Stimulated activated CD4-positive, alpha-beta T cell treated with anti-CD3 and anti-CD28 coated beads, Interleukin-1b, Interleukin-23, amount 100 ng/mL, for 48 hours (primary cell): ENCODE measurements at regions not wholly inside any gene's neighbourhood (a gene's known extent, or its start where the extent isn't known, plus 50 kb on each side); places are given as distances from the start of the nearest gene placed in this dataset.

Source experiments
- DNase-seq: peaks from one replicate; pipeline ENCODE4 v3.0.0-alpha.2; 2020

DNA sequence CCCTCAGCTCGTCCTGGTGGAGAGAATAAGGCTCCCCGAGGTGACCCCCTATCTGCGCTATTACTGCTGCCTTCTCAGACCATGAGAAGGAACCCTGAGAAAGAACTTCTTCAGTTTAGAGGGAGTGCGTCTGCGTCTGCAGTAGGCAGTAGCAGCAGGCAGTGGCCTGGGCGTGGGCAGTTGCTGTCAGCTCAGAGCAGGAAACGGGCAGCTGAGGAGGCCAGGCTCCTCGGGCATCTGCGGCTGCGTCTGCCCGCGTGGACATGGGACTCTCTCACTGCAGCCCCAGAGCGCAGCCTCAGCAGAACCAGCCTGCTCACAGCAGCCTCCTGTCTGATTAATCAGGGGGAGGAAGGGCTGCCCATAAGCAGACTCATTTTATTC lies 49.8 kb upstream of the FCN1 start:
- DNase-seq = no peak

DNA sequence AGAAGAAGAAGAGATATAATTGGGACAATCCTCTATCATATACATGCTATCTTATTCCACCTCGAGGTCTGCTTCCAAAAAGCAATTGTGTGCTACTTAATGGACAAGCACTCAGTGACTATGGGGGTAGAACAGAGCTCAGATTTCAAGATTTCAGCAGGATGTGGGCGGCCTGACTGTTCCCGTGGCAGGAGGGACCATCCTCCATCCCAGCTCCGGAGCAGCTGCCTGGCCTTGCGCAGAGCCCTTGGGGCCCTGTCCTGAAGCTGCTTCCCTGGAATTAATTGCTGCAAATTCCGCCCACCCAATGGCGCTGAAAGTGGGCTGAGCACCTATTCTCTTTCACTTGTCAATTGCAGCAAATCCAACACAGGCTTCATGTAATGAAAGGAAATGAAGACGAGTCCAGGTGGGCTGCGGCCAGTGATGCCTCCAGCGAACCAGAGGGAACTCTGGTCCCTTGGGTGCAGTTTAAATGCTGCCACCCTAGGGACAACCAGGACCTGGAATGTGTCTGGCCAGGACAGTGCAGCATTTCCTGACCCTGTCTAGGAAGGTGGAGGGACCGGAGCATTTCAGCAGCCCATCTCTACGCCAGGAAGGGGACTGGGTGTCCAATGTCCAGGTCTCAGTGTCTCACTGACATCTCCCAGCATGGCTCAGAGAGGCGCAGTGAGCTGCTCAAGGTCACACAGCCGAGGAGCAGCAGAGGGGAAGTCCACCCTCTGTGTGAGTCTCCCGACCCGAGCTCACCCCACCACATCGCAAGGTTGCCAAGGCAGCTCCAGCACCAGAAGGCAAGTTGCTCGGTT lies 50.5 kb upstream of the FCN1 start:
- DNase-seq = no peak

DNA sequence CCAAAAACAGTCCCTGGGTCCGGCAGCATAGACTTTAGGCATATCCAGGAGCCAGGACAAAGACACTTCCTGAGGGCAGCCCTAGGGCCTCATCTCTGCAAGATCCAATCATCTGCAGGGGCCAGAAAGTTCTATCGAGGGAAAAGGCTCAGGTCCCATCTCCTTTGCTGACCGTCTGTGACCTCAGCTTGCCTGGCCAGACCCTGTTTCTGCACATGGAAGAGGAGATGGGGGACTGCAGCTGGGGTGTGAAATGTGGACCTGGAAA lies 51.0 kb upstream of the FCN1 start:
- DNase-seq = no peak

DNA sequence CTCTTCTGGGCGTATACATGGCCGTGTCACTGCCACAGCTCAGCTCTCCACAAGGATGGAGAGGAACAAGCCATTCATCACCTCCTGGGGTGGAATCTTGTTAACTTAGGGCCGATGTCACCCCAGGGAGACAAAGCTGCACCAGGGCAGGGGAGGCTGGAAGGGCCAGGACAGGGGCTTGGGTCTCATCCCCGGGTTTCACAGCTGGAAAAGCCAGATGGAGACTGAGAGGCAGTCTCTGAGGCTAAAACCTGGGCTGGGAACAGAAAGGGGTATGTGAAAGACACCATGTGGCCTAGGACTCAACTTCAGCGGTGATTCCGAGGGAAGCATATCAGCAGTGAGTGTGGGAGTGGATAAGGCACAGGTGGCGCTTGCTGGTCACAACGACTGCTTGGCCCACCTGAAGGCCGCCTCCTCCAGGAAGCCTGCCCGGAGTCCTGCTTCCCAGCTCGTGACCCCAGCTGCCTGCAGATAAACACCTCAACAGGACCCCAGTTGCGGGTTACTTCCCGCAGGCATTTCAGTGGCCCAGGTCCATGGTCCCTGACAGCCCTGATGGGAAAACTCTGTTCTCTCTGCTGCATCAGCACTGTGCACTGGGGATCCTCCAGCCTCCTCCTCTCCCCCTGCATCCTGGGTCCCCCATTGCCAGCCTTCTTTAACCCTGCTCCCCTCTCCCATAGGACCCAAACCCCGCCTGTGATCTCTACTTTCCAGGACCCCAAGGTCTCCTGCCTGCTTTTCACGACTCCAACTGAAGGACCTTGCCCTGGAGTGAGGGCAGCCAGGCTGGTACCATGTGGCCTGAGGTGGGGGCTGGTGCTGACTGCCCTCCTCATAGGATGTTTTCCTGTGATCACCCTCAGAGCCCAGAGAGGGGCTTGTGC lies 51.7 kb upstream of the FCN1 start:
- DNase-seq = no peak

DNA sequence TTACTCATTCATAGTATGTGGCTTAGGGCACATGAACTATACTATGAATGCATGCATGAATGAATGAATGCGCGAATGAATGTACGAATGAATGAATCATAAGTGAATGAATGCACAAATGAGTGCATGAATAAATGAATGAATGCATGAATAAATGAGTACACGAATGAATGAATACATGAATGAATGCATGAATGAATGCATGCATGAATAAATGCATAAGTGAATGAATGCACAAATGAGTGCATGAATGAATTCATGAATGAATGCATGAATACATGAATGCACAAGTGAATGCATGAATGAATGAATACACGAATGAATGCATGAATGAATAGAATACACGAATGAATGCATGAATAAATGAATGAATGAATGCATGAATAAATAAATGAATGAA lies 52.5 kb upstream of the FCN1 start:
- DNase-seq = no peak

DNA sequence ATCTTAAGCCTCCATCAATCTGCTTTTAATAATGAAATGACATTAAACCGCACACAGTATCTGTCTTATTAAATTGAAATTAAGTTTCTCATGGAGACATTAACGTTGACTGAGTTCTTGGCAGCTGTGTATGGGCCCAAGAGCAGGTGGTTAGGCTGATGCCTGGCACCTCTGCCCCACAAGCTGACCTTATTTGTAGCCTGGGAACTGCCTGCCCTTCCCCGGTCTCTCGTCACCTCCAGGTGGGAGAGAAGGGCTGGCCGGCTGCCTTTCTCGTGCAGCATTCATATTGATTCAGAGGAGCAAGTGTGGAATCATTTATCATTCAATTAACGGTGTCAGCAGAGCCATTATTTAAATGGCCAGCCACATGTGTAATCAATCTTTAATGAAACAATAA lies 53.0 kb upstream of the FCN1 start:
- DNase-seq = no peak

DNA sequence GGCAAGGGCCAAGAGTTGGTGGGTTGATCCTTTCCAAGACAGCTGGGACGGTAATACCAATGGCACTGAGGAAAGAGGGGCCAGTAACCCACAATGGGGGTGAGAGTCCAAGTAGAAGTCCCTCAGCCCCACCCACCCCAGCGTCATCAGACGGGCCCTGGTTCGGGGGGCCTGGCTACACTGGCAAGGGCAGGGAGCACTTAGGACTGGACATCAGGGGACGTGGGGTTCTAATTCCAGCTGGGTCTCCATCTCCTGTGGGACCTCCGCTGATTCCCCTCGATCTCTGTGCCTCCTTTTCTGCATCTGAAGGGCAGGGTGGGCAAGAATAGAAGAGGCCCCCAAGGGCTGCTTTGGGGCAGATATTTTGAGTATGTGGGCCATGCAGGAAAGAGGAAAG lies 53.5 kb upstream of the FCN1 start:
- no peak for DNase-seq

DNA sequence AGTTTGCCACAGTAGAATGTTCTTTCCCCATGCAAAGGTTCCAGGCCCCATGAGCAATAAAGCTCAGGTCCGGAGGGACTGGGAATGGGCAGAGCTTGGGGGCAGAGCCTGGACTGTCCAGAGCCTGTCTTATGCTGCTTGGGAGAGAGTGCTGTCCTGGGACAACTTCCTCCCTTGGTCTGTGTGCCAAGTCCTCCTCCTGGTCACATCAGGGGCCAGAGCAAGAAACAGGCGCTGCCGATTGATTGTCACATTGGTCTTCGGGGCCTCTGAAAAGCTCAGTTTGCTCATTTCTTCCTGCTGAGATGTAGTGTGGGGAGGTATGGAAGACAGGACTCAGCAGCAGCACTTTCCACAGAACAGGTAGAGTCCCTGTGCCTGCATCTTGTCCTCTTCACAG lies 54.0 kb upstream of the FCN1 start:
- DNase-seq = no peak

DNA sequence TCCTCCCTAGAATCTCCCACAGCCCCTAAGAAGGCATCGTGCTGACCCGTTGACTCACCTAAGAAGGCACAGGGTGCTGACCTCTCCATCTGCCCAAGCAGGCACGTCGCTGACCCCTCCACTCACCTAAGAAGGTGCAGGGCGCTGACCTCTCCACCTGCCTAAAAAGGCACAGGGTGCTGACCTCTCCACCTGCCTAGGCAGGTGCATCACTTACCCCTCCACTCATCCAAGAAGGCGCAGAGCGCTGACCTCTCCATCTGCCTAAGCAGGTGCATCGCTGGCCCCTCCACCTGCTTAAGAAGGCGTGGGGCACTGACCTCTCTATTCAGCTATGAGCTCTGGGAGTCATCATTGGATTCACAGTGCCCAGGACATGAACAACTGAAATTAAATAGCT lies 54.4 kb upstream of the FCN1 start:
- no peak for DNase-seq

DNA sequence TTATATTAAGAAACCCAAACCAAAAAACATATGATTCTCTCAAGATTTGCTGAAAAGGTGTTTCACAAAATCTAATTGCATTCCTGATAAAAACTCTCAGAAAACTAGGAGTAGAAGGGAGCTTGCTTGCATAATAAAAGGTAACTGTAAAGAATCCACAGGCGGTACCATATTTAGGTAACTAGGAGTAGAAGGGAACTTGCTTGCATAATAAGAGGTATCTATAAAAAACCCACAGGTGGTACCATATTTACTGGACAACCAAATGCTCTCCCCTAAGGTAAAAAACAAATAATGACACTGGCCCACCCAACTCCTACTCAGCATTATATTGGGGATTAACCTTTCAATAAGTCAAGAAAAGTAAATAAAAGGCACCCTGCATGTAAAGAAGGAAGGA lies 57.5 kb upstream of the FCN1 start:
- DNase-seq = no peak

DNA sequence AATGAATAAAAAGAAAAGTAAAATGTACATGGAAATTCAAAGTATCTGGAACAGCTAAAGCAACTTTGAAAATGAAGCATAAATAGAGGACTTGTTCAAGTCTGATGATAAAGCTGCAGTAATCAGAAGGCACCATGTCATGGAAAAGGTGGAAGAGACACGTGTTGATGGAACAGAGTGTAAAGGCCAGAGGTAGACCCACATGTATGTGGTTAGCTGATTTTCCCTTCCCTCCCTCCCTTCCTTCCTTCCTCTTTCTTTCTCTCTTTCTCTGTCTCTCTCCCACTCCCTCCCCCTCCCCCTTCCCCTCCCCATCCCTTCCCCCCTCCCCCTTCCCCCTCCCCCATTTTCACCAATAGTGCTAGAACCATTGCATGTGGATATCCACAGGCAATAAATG lies 58.7 kb upstream of the FCN1 start:
- DNase-seq = no peak

DNA sequence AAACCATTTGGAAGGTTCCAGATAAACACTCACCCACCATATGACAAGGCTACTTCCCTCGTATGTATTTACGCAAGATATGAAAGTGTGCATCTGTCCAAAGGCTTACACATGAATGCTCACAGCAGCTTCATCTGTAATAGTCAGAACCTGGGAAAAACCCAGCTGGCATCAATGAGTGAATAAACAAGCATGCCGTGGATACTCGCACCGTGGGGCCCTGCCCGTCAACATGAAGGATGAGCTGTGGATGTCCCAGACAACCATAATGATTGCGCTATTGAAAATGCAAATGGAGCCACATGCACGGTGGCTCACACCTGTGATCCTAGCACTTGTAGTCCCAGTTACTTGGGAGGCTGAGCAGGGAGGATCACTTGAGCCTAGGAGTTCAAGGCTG lies 60.6 kb upstream of the FCN1 start:
- DNase-seq = no peak

DNA sequence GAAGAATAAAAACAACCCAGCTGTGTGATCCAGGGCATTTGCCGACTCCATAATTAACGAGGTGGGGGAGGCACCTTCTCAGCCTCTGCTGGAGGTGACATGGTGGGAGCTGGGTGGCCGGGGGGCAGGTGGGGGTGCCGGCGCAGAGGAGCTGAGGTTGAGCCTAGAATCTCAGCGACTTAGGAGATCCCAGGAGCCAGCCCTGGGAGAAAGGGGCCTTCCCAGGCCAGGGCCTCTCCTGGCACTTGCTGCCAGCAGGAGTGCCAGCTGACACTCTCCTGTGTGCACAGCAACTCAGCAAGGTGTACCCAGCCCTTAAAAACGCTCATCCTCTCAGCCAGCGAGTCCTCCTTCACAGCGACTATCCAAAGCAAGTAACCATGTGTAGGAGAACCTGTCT lies 62.8 kb upstream of the FCN1 start:
- no peak for DNase-seq

DNA sequence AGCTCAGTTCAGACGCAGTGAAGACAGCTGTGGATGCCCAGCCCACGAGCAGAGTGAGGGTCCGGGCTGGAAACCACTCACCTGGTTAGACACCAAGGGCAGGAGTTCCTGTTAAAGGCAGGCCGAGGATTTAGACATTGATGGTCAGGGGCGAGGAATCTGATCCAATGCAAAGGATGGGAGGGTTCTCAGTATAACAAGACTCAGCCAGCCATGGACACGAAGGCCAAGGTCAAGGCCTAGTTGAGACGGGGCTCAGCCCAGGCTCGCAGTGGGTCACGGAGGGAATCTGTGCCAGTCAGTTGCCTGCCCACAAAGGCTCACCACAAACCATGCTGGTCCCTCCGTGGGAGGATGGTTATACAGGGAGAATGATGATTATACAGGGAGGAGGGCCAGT lies 63.3 kb upstream of the FCN1 start:
- DNase-seq = no peak

DNA sequence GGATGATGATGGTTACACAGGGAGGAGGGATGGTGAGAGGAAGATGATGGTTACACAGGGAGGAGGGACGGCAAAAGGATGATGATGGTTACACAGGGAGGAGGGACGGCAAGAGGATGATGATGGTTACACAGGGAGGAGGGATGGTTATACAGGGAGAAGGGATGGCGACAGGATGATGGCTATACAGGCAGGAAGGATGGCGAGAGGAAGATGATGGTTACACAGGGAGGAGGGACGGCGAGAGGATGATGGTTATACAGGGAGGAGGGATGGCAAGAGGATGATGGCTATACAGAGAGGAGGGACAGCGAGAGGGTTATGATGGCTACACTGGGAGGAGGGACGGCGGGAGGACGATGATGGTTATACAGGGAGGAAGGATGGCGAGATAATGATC lies 64.1 kb upstream of the FCN1 start:
- DNase-seq = no peak

DNA sequence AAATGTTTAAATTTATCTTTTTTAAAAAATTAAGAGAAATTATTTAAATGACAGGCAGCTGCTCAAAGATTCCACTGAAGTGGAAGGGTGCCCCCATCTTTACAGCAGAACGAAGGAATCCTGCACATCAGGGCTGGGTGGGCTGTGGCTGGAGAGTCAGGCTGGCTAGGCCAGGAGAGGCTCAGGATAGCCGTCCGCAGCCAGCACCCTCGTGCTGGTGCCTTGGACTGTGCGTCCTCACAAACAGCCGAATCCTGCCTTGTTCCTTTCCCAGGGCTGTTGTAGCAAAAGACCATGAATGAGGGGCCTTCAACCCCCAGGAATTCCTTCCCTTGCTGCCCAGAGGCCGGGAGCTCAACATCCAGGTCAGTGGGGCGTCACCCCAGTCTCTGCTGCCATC lies 64.6 kb upstream of the FCN1 start:
- DNase-seq = no peak

DNA sequence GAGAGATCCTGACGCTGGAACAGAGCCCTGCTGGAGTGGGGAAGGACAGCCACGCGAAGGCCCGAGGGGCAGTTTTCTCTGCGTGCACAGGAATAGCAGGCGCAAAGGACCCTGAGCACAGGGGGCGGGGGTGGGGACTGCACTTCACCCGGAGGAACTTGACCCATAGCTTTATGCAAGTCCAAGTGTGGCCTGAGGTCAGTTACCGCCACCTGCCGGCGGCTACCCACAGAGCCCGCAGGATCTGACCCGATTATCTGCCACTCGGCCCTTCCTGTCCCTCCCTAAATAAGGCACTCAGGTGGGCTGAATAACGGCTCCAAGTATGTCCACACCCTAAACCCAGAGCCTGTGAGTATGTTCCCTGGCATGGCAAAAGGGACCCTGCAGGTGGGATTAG lies 65.4 kb upstream of the FCN1 start:
- DNase-seq = no peak

DNA sequence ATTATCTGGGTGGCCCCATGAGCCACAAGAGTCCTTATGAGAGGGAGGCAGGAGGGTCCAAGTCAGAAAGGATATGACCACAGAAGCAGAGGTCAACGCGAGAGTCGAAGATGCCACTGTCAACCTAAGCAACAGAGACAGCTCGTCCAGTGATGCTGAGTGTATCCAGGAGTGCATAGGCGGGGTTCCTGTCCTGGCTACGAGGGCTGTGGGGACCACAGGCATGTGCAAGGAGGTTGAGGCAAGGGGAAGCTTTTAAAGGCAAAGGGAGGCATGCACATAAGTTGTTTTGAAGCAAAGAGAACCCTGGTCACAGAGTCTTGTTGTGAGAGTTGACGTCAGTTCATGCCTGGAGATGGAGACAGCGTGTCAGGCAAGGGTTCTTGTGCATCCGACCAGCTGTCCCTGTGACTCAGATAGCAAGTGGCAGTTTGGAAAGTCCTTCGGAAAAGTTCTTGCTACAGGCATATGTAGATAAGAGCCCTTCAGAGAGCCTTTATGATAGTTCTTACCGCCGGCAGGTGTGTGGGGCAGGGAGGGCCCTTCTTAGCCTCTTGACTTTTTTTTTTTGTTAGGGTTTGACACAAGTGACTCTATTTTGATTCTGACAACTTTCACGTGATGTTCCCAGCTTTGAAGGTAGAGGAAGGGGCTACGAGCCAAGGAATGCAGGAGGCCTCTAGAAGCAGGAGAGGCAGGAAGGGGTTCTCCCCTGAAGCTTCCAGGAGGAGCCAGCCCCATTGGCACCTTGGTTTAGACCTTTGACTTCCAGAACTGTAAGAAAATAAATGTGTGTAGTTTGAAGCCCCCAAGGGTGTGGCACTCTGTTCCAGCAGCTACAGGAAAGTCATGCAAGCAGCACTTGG lies 66.0 kb upstream of the FCN1 start:
- DNase-seq = no peak

DNA sequence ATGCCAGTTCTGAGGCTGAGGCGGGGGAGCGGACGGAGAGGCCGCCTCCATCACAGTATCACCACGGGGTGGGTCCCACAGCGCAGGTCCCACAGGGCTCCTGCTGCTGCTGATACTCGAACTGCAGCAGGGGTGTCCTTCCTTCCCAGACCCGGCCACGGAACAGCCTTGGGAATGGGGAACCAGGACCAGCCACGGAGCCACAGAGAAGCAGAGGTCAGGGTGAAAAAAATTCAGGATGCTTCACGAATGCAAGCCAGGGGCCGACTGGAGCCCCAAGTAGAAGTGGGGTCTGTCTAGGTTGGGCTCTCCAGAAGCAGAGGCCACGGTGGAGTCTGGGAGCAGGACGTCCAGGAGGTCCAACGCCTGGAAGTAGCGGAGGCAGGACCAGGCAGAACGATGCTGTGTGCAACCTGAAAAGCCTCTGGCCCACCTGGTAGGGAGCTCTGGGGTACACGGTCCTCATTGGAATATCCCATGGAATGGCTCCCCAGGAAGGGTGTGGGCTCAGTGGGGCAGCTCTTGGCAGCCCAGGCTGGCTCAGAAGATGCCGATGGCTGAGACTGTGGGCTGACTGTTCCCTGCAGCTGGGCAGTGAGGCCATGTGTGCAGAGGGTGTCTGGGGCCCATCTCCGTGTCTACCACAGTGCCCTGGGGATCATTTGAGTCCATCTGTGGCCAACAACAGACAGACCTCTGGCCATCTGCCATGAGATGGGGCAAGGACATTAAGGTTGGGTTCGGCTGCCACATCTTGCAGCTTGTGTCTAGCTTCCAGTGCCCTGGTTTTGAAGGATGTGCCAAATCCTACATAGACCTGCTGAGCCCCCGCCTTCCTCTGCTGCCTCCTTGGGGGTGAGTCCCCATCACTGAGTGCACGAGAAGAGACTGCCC lies 66.9 kb upstream of the FCN1 start:
- no peak for DNase-seq

DNA sequence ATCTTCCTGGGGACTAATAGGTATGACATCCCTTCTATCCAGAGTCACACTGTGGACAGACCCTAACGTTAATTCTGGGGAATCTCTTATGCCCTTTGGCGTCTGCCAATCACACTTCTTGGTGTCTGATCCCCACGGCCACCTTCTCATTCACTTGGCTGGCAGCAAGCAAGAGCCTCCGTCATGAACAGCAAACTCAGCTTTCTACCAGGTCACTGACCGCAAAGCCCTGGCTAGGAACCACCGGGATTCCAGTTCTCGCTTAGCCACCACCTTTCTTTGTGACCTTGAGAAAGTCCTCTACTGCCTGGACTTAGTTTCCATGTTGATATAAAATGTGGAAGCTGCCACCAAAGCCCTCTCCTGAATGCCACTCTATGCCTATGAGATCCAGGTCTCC lies 67.7 kb upstream of the FCN1 start:
- no peak for DNase-seq

DNA sequence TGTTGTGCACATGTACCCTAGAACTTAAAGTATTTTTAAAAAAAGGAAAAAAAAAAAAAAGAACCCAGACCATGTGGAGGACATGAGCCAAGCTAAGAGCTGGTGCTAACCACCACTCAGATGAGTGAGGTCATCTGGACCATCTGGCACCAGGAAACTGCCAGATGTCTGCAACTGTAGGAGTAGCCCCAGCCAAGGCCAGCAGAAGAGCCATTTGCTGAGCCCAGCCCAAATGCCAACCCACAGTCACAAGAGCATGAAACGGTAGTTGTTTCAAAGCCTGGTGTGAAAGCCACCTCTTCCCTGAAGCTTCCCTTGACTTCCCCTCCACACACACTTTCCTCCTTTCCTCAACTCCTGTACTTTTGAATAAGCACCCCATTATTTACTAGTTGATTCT lies 69.2 kb upstream of the FCN1 start:
- no peak for DNase-seq

DNA sequence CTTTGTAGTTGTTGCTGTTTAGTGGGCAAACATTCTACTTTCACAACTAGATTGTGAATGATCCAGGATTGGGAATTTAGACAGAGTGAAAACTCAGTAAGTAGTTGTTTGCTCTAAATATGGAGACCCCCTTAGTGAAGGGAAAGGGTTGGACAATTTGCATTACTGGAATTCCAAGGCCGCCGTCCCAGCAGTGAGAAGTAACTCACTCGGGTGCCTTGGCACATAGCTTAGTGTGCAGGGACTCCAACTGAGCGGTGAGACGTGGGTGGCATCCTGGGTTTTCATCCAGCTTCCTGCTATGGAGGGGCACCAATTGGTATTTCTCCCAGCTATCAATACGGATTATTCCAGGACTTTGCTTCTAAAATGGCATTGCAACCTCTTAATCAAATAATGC lies 69.7 kb upstream of the FCN1 start:
- DNase-seq = no peak
